ENCODE measurements at regions not wholly inside any gene's neighbourhood (a gene's known extent, or its start where the extent isn't known, plus 50 kb on each side); places are given as distances from the start of the nearest gene placed in this dataset.

- no peak overlapping the region for H3K4me3 ChIP-seq (ENCODE audit: low read depth, low read length)
- in situ Hi-C loops (cut with HindIII; ENCODE audit: low sequenced_read_pairs), result no loop called here
- no peak for DNase-seq (ENCODE audit: low read depth, low spot score)
- no peak for TF ChIP-seq CTCF (IDR thresholded peaks at IDR 0.05; ENCODE audit: low read depth, low read length)
These were observed 866.8 kb downstream of the FAM181B start for GRCh38 chr11:81866896-81867295.

GRCh38 chr11:81857386-81857785, 876.3 kb downstream of the FAM181B start:
- no peak for TF ChIP-seq CTCF (IDR thresholded peaks at IDR 0.05; ENCODE audit: low read depth, low read length)
- no peak for DNase-seq (ENCODE audit: low read depth, low spot score)
- in situ Hi-C loops (cut with HindIII; ENCODE audit: low sequenced_read_pairs), result no loop called here
- no peak overlapping the region for H3K4me3 ChIP-seq (ENCODE audit: low read depth, low read length)

GRCh38 chr11:81853791-81854190, 879.9 kb downstream of the FAM181B start:
- no peak overlapping the region for H3K4me3 ChIP-seq (ENCODE audit: low read depth, low read length)
- in situ Hi-C loops (cut with HindIII; ENCODE audit: low sequenced_read_pairs), result no loop called here
- no peak for DNase-seq (ENCODE audit: low read depth, low spot score)
- no peak for TF ChIP-seq CTCF (IDR thresholded peaks at IDR 0.05; ENCODE audit: low read depth, low read length)

GRCh38 chr11:81852896-81853295, 880.8 kb downstream of the FAM181B start:
- DNase-seq (ENCODE audit: low read depth, low spot score), result no peak
- no peak overlapping the region for H3K4me3 ChIP-seq (ENCODE audit: low read depth, low read length)
- in situ Hi-C loops (cut with HindIII; ENCODE audit: low sequenced_read_pairs), result no loop called here
- TF ChIP-seq CTCF (IDR thresholded peaks at IDR 0.05; ENCODE audit: low read depth, low read length), result no peak

DNA sequence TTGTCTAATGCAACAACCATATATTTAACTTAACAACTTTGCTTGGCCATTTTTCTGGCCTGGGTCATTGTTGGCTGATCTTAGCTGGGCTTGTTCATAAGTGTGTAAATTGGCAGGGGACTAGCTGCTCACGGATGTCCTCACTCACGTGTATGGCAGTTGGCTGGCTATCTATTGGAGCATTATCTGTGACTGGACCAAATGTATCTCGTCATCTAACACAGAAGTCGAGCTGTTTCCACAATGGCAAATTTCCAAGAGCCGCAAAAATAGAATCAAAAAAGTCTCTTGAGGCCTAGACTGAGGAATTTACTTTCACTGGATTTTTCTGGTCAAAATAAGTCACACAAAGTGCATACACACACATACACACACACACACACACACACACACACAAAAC, 893.3 kb downstream of the FAM181B start:
- peak; percentile 4 for DNase-seq (ENCODE audit: low read depth, low spot score)
- no peak for TF ChIP-seq CTCF (IDR thresholded peaks at IDR 0.05; ENCODE audit: low read depth, low read length)
- no peak overlapping the region for H3K4me3 ChIP-seq (ENCODE audit: low read depth, low read length)
- in situ Hi-C loops (cut with HindIII; ENCODE audit: low sequenced_read_pairs), result no loop called here

DNA sequence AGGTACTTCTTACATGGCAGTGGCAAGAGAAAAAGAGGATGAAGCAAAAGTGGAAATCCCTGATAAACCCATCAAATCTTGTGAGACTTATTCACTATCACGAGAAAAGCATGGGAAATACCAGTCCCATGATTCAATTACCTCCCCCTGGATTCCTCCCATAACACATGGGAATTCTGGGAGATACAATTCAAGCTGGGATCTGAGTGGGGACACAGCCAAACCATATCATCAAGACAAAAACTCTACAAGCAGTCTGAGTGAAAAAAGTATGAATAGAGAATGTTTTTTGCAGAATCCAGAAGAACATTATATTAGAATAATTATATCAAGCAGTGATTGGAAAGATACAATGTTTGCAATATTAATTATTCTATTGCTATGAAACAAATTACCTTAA, 893.7 kb downstream of the FAM181B start:
- DNase-seq (ENCODE audit: low read depth, low spot score), result peak; percentile 8
- H3K4me3 ChIP-seq (ENCODE audit: low read depth, low read length), result no peak overlapping the region
- in situ Hi-C loops (cut with HindIII; ENCODE audit: low sequenced_read_pairs), result no loop called here
- TF ChIP-seq CTCF (IDR thresholded peaks at IDR 0.05; ENCODE audit: low read depth, low read length), result no peak

DNA sequence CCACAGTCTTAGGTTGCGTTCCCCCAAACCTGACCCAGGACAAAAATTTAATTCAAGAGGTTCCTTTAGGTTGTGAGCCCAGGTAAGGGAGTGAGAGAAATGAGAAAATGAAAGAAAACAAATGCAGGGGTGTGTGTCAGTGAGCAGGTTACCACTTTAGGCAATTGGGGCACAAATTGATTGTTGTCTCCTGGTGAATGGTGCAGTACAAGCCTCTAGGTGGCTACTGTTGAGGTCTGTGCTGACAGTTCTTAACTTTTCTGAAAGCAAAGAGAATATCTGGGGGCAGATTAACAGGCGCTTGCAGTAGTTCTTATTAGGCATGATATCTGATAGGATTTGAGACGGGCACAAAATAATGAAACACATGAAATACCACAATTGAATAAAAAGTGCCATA, 894.6 kb downstream of the FAM181B start:
- DNase-seq (ENCODE audit: low read depth, low spot score), result no peak
- no peak overlapping the region for H3K4me3 ChIP-seq (ENCODE audit: low read depth, low read length)
- TF ChIP-seq CTCF (IDR thresholded peaks at IDR 0.05; ENCODE audit: low read depth, low read length), result no peak
- in situ Hi-C loops (cut with HindIII; ENCODE audit: low sequenced_read_pairs), result no loop called here
